Left hindlimb (tissue), 1 donor: ENCODE measurements at regions not wholly inside any gene's neighbourhood (a gene's known extent, or its start where the extent isn't known, plus 50 kb on each side); places are given as distances from the start of the nearest gene placed in this dataset.

ENCODE experiments used
- DNase-seq: peaks from one replicate; pipeline ENCODE4 v3.0.0-alpha.2; 2018

DNA sequence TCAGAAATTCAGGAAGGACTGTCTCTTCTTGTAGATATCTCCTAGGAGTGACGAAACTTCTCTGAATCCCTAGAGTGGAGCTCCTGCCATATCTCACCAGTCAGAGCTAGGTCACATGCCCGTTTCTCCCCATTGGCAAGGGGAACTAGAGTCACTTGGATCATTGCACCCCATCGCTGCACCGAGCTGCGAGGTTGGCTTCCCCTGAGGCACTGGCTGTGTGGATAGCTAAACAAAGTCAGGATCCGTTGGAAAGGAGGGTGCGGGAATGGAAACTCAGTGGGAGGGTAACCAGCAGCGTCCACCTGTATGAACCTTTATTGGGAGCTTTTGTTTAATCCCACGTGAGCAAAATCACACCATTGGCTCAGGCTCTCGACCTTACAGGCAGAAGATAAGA lies 283.8 kb downstream of the BRD1 start:
- DNase-seq, result no peak

DNA sequence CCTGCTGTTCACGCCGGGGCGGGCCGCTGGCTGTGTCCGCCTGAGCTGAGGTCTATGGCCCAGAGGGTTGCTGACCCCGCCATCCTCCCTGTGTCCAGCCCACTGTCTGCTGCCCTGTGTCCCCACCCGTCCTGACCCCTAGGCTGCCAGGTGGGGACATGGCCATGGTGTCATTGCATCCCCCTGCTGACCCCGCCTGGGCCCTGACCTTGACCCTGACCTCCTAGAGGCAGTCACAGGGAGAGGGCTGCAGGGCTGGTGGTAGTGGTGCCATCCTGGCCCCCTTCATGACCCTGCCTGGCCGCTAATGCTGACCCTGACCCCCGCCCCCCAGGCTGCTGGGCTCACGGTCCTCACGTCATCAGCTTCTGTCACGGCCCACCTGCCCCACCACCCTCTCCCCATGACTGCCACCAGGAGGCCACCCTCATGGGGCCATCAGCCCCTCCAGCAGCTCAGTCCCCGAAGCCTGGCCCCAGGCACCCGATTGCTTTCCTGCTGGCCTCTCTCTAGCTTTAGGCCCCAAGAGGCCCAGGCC lies 285.9 kb downstream of the BRD1 start:
- no peak for DNase-seq

DNA sequence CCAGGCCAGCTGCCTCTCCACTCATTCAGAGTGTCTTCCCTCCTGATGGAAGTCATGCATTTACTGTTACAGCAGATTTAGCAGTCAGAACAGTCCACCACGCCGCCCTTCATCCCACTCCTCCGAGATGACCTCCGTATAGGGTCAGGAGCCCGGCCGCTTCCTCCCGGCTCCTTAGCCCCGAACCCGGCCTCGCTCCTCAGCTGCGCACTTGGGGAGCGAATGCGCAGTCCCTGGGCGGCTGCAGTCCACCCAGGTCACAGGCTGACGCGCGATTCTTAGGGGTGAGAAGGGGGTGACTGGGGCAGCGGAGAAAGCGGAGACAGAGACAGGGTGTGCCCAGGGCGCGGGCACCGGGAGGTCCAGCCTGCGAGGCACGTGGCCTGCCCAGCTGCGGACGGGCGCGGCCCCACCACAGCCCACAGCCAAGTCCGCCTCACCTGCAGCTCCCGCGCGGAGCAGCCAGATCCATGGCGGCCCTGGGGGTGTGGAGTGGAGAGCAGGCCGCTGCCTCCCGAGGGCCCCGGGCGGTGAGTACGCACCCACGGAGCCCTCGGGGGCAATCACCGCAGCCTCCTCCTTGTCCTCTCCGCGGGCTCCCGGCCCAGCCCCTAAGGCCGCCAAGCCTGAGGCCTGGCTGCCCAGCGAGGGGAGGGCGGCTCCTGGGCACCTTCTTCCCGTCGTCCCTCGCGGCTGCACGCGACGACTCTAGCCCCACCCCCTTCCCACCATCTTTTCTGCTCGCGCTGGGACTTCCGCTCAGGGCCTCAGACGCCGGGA lies 286.6 kb downstream of the BRD1 start:
- DNase-seq, result no peak

DNA sequence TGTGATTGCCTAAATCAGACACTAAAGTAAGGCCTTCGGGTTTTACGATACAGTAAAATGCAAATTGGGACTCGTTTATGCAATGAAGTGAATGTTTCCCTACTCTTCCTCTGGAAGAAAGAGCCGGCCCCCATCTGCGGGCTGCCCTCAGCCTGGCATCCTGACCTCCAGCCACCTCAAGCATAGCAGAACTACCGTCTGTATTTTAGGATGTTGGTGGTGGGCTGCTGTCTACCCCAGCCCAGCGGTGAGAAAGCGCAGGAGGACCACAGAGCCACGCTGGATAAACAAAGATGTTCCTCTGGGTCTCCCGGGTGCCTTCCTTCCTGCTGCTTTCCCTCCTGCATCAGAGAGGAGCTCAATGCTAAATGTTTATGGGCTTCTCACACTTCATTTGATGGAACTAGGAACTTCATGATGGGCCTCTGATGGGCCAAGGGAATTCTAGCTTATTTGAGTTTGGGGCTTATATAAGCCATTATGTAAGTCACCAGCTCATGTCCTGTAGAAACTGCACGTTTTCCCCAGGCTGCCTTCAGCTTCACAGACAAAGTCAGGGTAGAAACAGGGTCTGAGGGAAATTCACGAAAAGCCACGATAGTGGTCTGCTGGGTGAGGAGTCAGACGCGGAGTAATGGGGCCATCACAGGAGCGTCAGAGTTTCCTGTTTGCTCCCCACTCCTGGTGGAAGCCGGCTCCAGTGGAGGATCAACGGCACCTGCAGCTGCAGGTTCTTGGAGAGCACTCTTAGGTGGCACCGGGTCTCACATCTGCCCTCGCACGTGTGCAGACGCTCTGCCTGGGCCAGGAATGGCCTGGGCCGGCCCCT lies 287.4 kb downstream of the BRD1 start:
- DNase-seq, result no peak

DNA sequence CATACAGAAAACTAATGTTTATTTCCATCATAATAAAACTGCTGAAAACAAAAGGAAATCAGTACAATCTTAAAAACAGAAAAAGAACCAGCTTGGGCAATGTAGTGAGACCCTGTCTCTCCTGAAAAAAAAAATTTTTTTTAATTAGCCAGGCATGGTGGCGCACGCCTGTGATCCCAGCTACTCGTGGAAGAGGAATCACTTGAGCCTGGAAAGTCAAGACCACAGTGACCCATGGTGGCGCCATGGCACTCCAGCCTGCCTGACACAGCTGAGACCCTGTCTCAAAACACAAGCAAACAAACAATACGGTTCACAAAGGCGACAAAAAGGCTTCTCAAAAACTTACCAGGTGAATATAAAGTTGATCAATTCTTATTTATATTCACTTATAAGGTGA lies 289.7 kb downstream of the BRD1 start:
- no peak for DNase-seq

DNA sequence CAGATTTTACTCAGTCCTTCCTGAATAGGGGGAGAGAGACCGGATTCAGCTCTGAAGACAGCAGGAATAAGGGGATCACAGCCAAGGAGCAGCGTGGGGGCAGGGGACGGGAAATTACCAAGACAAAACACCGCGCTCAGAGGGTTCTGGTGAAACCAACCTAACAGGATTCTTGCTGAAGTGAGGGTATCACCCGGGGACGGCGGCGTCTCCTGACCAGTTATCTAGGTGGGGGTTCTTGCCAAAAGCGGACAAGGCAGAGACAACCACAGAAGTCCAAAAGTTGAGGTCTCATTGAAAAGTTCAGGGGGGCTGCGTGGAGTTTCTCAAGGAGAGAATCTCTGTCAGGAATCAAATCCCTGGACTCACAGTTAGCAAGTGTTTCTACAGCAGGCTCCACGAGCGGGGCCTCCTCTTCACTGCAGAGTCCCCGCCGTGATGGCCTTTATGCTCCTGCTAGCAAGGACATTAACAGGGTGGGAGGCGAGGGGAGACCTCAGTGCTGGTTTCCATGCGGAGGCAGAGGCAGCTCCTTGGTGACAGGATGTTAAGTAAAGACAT lies 291.0 kb downstream of the BRD1 start:
- no peak for DNase-seq

DNA sequence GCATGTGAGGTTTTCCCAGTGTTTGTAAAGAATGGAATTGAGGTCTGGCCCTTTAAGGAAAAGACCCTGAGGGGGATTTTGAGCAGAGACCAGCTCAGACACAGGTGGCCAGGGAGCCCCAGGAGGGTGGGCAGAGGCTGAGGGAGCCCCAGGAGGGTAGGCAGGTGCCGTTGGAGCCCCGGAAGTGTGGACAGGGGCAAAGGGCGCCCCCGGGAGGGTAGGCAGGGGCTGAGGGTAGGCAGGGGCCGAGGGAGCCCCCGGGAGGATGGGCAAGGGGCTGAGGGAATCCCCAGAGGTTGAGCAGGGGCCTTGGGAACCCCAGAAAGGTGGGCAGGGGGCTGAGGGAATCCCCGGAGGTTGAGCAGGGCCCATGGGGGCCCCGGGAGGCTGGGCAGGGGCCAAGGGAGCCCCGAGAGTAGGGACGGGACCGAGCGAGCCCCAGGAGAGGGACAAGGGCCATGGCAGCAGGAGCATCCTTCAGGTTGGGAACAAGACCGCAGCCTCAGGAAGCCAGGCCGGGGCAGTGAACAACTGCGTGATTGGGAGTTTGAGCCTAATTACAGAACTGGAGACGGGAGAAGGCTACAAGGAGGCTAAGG lies 292.0 kb downstream of the BRD1 start:
- DNase-seq, result no peak

DNA sequence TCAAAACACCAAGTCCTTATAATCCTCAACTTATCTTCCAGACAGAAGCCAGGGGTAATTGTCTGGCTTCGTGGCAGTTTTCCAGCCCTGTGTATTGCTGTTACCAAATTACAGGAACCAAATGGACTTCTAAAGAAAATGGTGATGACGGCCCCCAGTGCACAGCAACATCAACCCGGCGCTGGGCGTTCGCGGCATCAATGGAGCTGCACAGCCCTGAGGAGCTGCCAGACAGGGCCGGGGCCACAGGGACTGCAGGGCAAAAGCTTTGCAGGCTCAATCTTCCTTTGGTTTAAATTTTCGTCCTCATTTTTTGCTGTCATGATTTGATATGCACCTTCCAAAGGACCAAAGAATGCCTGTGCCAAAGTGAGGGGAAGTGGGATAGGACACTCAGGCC lies 292.5 kb downstream of the BRD1 start:
- DNase-seq, result no peak

DNA sequence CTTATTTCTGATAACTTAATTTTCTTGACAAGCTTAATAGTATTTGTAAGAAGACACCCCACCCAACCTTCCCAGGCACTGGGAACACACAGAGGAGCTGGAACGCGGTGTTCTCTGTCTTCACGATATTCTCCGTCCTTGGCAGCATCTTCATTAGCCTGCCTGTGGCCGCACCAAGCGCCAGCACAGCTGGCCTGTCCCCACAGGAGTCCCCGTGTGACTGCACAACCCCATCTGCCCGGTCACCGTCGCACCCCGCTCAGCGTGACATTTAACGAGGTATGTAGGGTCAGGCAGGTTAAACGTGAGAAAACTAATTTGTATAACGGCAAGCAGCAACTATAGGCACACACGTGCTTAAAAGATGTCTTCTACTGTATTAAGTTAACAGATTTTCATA lies 293.3 kb downstream of the BRD1 start:
- no peak for DNase-seq

DNA sequence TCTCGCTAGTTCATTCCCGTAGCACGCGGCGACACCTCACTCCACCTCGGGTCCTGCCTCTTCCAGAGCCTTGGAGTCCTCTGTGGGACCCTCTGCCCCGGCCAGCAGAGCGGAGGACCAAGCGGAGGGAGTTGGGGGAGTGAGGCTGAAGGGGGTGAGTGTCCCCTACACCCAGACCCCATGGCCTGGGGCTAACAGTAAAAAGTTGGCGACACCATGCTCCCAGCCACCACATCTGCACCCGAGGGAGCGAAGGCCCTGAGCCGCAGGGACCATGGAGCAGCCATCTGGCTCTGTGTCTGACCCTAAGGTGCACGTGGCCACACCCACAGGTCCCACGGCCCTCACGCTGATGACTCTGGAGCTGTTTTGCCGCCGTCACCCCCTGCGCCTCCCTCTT lies 293.8 kb downstream of the BRD1 start:
- DNase-seq, result no peak

DNA sequence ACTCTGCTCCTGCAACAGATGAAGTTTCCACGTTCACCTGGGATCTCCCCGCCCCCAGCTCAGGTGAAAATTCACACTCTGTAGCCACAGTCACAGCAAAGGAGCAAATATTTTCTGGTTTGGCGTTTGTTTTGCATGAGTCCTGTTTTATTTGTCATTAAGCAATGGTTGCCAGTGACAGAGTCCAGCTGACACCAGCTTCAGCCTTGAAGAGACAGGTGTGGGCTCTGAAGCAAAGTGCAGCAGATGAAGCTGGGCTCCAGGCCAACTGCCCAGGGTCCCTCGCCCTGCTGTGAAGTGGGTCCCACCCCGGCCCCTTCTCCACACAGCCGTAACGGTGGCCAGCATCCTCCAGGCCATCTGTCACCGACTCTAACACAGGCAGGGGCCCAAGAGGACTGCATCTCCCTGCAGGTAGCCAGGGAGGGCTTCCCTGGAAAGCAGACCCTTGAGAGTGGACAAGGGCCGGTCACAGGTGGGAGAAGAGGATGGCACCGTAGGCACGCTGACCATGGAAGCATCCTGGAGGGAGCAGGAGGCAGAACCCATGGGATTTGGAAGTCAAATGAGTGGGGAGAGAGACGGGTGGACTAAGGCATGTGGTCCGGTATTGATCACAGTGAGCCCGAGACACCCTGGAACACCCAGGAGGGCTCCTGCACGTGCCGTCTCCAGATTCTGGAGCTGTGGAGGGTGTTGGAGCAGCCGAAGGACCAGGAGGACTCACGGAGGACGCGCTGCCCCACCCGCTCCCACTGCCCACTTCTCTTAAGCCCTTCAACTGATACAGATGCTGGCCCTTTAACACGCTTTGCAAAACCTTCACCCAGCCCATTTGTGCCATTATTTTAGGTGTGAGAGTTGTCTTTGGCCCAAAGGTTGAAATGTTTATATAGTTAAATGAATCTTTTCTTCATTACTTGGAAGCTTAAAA lies 294.5 kb downstream of the BRD1 start:
- DNase-seq, result no peak

DNA sequence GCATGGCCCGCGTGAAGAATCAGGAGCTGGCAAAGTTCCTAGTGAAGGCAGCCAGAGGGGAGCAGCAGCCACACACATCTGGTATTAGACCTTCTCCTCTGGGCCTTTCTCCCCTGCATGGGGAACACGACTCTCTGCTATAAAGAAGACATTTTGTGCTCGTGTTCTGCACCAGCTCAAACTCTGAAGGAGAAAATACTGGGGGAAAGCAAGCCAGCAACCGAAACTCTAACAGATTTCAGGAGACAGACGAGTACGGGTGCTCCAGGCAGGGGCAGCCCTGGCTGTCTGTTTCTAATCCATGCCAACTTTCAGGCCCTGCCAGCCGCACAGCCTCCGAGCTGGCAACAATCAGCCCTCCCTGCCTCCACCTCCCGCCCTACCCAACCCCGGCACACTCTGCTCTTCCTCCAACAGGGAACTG lies 296.3 kb downstream of the BRD1 start:
- DNase-seq, result no peak

DNA sequence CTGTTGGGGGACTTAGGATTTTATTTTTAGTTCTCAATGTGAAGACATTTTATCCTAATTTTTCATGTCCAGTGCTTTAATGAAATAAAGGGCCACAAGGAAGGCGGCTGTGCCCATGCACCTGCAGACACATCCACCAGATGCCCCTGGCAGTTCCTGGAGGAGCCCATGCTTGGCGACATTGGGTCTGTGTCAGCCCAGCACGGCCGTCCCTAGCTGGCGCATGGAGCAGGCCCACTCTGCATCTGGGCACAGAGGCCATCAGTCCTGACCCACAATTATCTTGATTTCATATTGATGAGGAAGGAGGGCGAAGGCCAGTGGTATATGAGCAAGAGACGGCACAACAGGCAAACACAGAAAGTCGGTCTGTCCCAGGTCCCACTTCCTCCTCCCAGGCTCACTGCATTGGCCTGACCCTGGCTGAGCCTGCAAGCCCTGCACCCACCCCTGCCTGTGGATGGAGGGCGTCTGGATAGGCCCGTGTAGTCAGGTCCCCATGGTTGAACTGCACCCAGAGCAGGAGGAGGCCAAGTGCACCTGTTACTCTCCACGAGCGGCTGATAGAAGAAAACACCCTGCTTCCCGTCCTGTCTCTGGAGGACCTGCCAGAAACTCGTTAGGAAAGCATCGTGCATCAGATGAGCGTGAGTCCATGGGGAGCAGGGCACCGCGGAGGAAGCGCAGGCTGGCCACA lies 296.9 kb downstream of the BRD1 start:
- DNase-seq, result no peak

DNA sequence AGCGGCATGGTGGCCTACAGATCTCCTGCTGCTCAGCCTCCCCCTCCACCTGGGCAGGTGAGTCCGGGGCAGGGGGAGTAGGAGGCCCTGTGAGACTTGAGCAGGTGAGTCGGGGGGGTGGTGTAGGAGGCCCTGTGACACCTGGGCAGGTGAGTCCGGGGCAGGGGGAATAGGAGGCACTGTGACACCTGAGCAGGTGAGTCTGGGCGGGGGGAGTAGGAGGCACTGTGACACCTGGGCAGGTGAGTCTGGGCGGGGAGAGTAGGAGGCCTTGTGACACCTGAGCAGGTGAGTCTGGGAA lies 299.3 kb downstream of the BRD1 start:
- no peak for DNase-seq

DNA sequence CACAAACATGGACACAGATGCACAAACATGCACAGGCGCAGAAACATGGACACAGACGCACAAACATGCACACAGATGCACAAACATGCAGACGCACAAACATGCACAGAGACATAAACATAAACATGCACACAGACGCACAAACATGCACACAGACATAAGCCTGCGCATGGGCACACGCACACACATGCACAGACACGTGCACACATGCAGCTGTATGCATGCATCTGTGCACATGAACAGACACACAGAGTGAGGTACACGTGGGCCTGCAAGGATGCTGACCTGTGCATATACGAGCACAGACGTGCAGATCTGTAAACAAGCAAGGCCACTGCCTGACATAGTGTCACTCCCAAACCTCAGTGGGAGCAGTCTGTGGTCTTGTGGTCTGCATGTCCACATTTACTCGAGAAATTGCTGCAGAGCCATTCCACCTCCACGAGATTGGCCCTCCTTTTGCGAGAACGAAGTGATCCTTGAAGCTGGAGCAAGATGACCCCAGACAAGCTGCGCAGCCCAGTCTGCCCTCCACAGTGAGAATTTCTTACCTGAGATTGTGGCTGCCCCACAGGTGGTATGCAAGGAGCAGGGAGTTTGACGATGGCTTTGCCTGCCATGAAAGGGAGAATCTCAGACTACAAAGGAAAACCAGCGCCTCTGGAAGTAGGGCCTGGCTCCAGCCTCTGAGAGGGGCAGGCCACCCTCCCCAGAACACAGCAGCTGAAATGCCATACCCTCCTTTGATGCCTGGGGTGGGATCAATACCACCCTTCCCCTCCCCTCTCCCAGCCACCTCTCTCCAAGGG lies 299.9 kb downstream of the BRD1 start:
- no peak for DNase-seq

DNA sequence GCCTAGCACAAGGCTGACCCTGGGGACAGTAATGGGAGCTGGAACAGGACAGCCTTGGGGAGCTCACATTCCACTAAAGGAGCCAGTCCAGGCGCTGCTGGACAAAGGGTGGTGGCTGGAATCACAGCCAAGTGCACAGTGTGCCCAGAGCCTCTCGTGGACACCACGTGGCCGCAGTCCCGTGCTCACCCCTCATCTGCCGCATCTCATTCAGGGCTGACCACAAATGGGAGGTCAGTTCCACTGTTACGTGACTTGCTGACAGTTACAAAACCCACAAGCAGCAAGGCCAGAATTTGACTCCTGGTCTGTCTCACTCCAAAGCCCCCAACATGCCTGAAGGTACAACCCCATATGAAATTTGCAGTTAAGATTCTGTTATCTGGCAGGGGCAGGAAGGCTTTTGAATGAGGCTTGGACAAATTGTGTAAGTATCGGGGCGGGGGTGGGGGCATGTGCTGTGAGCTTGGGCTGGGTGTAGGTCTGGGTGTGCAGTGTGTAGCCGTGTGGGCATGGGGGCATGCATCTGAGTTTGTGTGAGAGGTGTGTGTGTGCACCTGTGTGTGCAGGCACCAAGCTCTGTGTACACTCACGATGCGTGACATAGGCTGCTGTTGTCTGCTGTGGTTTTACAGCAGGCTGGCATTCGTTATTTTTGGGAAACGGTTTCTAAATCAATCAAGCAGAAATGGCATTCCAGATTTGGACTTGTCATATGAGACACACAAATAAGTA lies 301.7 kb downstream of the BRD1 start:
- DNase-seq, result no peak

DNA sequence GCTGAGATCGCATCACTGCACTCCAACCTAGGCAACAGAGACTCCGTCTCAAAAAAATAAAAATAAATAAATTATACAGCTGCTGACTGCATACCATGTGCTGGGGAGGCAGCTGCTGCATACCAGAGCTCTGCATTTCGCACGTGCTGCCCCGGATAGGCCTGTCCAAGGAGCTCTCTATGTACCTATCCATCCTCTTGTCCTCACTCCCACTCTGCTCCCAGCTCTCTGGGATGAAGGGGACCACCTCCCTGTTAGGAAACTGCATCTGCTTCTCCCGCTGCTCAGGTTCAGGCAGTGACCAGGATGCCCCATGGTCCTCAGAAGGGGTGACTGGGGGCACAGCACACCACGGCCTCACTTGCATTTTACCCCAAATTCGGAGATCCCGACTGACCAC lies 302.3 kb downstream of the BRD1 start:
- no peak for DNase-seq

DNA sequence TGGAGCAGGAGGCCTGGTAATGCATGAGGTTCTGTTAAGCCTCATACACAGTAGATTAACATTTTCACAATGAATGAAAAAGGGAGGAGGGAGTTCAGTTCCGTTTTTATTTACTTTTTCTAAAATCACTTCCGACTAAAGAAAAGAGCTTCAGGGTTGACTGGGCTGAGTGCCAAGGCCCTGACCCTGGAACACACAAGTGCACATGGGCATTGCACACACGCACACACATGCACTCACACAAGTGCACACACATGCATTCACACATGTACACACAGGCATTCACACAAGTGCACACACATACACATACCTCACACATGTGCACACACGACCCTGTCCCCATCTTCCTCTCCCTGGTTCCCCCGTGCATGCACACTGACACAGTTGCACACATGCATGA lies 303.3 kb downstream of the BRD1 start:
- no peak for DNase-seq

DNA sequence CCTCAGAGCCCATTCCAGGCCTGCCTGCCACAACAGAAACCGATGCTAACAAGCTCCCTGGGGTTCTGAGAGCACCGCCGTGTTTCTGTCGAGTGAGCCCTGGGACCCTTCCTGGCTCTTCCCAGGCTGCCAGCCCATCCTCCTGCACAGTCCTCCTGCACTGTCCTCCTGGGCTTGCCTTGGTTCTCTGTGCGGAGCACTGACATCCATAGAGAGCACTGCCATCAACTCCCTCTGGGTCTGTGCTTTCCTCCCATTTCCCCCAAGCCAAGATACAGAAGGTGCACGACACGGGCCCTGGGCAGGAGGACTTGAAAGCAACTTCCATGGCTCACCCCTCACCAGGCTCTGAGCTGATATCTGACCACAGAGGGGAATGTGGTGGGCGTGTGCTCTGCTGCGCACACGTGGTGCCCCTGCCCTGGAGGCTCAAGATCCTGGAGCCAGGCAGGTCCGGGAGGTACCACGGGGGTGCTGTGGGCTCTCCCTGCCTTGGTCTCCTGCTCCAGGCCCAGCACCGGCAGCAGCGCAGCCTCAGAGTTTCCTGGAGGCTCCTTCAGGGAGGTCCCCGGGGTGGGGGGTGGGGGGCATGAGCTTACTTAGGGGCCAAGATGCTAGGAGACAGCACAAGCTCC lies 304.2 kb downstream of the BRD1 start:
- DNase-seq, result no peak
